ENCODE measurements at regions not wholly inside any gene's neighbourhood (a gene's known extent, or its start where the extent isn't known, plus 50 kb on each side); places are given as distances from the start of the nearest gene placed in this dataset.

DNA sequence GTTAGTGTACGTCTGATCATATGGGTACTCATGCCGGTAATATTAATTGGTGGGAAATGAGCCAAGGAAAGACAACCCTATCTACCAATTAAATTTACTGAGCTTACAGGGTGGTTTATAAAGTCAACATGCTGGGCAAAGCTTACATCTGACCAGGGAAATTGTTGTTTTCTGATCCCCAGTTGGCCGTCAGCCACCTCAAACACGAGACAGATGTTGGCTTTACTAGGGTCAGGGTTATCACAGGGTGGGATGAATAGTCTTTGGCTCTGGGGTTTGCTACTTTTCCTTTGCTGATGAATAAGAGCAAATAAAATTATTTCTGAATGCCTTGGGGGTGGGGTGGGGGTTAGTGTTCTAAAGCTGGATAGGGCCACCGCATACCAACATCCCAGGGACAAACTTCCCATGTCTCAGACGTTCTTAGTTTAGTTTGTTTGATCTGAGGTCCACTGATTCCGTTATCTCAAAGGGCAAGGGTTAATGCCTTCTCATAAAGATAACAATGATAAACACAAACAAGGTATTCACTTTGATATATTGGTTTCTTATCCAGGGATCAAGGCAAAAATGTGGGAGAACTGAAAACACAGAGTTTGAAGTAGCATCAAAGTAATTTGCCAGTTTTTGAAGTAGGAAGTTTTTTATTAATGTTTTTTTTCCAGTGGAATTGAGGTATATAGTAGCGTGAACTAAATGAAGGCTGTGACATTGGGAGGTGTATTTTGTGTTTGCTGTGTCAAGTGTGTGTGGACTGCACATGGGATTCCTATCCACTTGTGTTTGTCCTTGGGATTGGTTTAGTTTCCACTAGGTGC is 109.1 kb upstream of the RPS23 start:
- no peaks in the 10 kb centered on the region for H3K9me3 Mint-ChIP-seq
- H3K27ac Mint-ChIP-seq (ENCODE audit: low read depth), result no peak overlapping the region
- no peak for DNase-seq (ENCODE audit: low spot score in 2 of 2)

DNA sequence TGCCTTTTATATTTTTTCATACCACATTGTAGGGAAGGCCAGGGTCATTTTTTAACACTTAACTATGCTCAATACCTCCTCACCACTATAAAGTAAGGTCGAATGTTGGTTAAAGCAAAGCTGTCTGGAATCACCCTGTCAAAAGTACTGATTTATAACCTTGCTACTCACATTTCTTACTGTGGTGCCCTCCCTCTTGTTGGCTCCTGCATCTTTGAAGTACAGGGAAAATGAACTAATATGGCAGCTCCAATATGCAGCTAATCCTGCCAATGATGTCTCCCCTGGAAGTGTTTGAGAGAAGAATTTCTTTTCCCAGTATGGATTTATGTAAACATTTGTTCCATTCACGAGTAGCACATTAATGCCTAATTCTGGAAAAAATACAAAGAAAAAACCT is 108.4 kb upstream of the RPS23 start:
- DNase-seq (ENCODE audit: low spot score in 2 of 2), result no peak
- Mint-ChIP-seq H3K4me1 (no peaks in the 10 kb centered on the region), H3K36me3 (ENCODE audit: insufficient read depth) (no peaks in the 10 kb centered on the region), H3K27ac (ENCODE audit: low read depth) (no peak overlapping the region), H3K27me3 (peaks cover 41% of the 10 kb centered on the region), H3K4me3 (no peak overlapping the region), H3K9me3 (no peaks in the 10 kb centered on the region)
- no peak for ATAC-seq (replicated peaks; ENCODE audit: extremely low read depth, poor library complexity, severe bottlenecking)

More for the DNA sequence above, 109.1 kb upstream of the RPS23 start:
- H3K4me3 Mint-ChIP-seq, result no peak overlapping the region
- no peaks in the 10 kb centered on the region for H3K36me3 Mint-ChIP-seq (ENCODE audit: insufficient read depth)
- peaks cover 48% of the 10 kb centered on the region for H3K27me3 Mint-ChIP-seq
- ATAC-seq (replicated peaks; ENCODE audit: extremely low read depth, poor library complexity, severe bottlenecking), result no peak
- no peaks in the 10 kb centered on the region for H3K4me1 Mint-ChIP-seq

DNA sequence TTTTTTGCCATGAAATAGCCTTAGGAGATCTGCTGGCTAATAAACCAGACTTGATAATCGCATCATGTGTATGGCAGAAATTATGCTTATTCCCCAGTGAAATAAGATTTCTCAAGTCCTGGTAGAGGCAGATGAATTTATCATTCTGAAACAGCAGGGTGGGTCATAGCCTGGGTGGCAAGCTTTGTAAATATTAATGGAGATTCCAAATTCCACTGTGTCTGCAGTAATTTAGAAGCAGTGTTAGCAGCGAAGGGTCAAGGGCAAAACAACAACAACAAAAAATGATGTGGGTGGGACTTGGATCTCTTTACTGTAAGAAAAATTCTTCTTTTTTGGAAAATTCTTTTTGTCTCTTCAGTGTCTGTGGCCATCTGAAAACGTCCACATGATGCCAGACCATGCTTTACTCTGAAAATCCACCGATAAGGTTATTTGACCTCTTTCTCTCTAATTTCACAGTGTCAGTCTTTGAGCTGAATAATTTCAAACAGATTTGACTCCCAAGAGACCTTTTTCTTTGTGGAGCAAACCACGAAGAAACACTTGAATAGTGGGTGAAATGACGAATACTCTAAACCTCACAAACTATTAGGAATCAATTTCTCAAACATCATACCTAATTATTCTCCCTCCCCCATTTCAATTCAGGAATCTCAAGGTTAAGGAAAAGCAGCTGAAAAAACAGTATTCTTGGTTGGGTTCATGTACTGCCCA is 106.0 kb upstream of the RPS23 start:
- no peak for ATAC-seq (replicated peaks; ENCODE audit: extremely low read depth, poor library complexity, severe bottlenecking)
- peaks cover 25% of the 10 kb centered on the region for H3K27me3 Mint-ChIP-seq
- no peaks in the 10 kb centered on the region for H3K36me3 Mint-ChIP-seq (ENCODE audit: insufficient read depth)
- no peaks in the 10 kb centered on the region for H3K9me3 Mint-ChIP-seq
- no peak for DNase-seq (ENCODE audit: low spot score in 2 of 2)
- no peaks in the 10 kb centered on the region for H3K4me1 Mint-ChIP-seq
- H3K27ac Mint-ChIP-seq (ENCODE audit: low read depth), result no peak overlapping the region
- H3K4me3 Mint-ChIP-seq, result no peak overlapping the region

DNA sequence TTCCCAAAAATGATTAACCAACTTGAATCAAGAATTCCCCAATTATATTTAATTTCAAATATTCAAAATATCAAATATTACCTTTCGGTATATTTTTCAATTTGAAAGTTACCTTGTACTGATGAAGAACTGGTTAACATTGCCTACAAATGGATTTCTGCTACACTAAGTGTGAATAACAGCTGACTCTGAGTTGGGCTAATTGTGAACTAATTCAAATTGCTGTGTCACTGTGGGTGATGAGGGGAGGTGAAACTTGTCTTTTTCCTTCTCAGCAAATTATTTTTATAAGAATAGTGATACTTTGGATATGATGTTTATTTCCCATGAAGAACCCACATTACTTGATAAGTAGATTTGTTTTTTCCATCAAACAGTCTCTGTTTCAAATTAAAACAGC is 103.4 kb upstream of the RPS23 start:
- Mint-ChIP-seq H3K9me3 (no peaks in the 10 kb centered on the region), H3K4me3 (no peak overlapping the region), H3K4me1 (no peaks in the 10 kb centered on the region), H3K27ac (ENCODE audit: low read depth) (no peak overlapping the region), H3K27me3 (peaks cover 16% of the 10 kb centered on the region), H3K36me3 (ENCODE audit: insufficient read depth) (no peaks in the 10 kb centered on the region)
- ATAC-seq (replicated peaks; ENCODE audit: extremely low read depth, poor library complexity, severe bottlenecking) (no peak), DNase-seq (ENCODE audit: low spot score in 2 of 2) (no peak)

DNA sequence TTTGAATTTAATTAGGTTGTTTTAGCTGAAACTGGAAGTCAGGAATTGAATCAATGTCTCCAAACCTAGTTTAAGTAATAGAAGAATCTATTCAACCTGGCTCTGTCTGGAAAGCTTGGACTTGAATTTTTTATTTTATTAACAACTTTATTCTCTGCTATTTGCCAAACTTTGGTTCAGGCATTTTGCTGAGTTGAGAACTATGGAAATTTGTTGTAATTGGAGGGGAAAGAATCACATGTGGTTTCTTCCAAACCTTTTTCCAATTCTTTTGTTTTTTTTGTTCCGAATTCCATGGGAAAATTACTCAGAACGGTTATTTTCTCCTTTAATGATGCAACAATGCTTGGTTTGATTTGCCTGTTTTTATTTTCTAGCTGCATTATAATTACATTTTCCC is 98.2 kb upstream of the RPS23 start:
- no peak for DNase-seq (ENCODE audit: low spot score in 2 of 2)
- H3K36me3 Mint-ChIP-seq (ENCODE audit: insufficient read depth), result no peaks in the 10 kb centered on the region
- ATAC-seq (replicated peaks; ENCODE audit: extremely low read depth, poor library complexity, severe bottlenecking), result no peak
- H3K27ac Mint-ChIP-seq (ENCODE audit: low read depth), result no peak overlapping the region
- no peak overlapping the region for H3K4me3 Mint-ChIP-seq
- peaks cover 20% of the 10 kb centered on the region for H3K27me3 Mint-ChIP-seq
- no peaks in the 10 kb centered on the region for H3K4me1 Mint-ChIP-seq
- H3K9me3 Mint-ChIP-seq, result no peaks in the 10 kb centered on the region

DNA sequence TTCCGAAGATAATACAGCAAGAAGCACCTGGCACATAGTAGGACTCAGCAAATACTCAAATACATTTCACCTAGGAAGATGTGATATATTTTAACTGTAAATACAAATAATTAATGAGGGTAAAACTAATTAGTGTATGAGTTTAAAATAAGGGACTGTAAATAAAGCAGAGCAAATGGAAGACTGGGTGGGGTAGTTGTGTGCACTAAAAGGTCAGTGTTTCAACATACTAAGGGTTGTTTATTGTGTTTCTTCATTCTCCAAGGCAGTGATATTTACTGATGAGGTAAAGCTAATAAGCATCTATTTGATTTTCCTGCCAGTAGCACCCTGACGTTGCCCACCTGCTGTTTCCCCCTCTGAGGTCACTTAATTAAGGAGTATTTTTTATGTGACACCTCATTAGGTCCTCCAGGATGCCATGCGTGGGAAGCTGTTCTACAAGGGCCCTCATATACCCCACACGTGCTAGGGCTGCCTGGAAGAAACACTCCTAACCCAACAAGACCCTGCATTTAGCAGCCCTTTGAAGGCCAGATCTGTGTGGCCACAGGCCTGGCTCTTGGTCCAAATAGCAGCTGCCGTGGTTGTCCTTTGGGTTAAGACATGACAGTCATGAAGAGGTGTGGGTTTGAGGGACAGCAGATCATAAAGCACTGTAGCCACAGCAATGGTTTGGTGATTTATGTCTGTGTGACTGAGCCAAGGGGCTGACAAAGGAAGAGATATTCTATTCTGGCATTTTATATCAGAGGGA is 97.5 kb upstream of the RPS23 start:
- peaks cover 20% of the 10 kb centered on the region for H3K27me3 Mint-ChIP-seq
- H3K9me3 Mint-ChIP-seq, result no peaks in the 10 kb centered on the region
- H3K27ac Mint-ChIP-seq (ENCODE audit: low read depth), result no peak overlapping the region
- ATAC-seq (replicated peaks; ENCODE audit: extremely low read depth, poor library complexity, severe bottlenecking) (no peak), DNase-seq (ENCODE audit: low spot score in 2 of 2) (no peak)
- H3K36me3 Mint-ChIP-seq (ENCODE audit: insufficient read depth), result no peaks in the 10 kb centered on the region
- no peaks in the 10 kb centered on the region for H3K4me1 Mint-ChIP-seq
- no peak overlapping the region for H3K4me3 Mint-ChIP-seq

DNA sequence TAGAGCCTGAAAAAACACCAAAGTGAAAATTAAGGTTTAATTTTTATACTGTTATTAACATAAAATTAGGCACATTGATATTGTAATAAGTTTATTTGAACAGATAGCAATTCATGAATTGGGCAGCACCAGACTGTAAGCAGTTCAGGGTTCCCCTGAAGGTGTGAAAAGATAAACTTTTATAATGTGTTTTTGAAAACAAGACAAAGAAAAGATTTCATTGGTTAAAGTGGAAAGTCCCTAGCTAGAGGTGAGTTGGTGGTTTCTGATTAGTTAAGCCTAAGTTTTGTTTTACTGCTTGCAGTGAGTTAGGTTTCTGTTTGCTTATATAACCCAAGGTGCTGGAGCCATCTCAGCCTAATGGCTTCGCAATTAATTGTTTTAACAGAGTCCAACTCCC is 96.5 kb upstream of the RPS23 start:
- no peaks in the 10 kb centered on the region for H3K36me3 Mint-ChIP-seq (ENCODE audit: insufficient read depth)
- no peak for ATAC-seq (replicated peaks; ENCODE audit: extremely low read depth, poor library complexity, severe bottlenecking)
- no peak for DNase-seq (ENCODE audit: low spot score in 2 of 2)
- no peaks in the 10 kb centered on the region for H3K4me1 Mint-ChIP-seq
- H3K27ac Mint-ChIP-seq (ENCODE audit: low read depth), result no peak overlapping the region
- H3K4me3 Mint-ChIP-seq, result no peak overlapping the region
- no peaks in the 10 kb centered on the region for H3K9me3 Mint-ChIP-seq
- peaks cover 20% of the 10 kb centered on the region for H3K27me3 Mint-ChIP-seq

DNA sequence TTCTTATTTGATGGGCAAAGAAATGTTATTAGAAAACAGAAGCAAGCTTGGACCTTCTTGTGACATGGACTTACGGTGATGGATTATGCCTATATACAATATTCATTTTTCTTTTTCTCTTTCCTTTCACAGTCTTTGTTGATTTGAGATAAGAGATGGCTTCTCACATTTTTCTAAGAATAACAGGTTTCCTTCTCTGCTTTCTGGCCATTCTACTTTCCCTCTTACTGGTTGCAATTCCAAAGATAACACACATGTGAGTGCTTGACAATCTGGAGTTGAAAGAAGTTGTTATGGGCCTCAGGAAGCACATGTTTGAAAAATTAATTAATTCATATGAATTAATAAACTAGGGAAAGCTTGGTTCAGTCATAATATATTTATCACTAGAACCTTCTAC is 89.8 kb upstream of the RPS23 start:
- ATAC-seq (replicated peaks; ENCODE audit: extremely low read depth, poor library complexity, severe bottlenecking) (no peak), DNase-seq (ENCODE audit: low spot score in 2 of 2) (no peak)
- no peak overlapping the region for H3K4me3 Mint-ChIP-seq
- H3K27ac Mint-ChIP-seq (ENCODE audit: low read depth), result no peak overlapping the region
- no peaks in the 10 kb centered on the region for H3K36me3 Mint-ChIP-seq (ENCODE audit: insufficient read depth)
- peaks cover 17% of the 10 kb centered on the region for H3K27me3 Mint-ChIP-seq
- H3K9me3 Mint-ChIP-seq, result no peaks in the 10 kb centered on the region
- H3K4me1 Mint-ChIP-seq, result no peaks in the 10 kb centered on the region

DNA sequence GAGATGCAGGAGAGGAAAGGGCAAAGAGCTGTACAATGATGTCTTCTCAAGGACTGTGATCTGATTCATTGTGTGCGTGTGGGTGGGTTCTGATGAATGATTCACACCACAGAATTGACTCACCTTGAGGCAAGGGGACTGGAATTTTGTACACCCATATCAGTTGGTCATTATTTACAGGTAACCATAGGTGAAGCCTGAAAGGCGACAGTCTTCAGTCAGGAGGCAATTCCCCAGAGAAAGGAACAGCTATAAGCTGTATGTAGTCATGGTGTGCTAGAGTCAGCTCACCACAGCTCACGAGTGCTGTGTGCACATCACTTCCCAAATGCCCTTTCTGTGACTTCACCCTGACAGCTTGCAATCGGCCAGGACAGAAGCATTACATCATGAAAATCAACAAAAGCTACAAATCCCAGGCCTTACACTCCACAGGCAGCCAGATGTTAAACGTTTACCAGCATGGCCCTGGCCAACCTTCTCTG is 87.6 kb upstream of the RPS23 start:
- no peak overlapping the region for H3K4me3 Mint-ChIP-seq
- peaks cover 19% of the 10 kb centered on the region for H3K27me3 Mint-ChIP-seq
- DNase-seq (ENCODE audit: low spot score in 2 of 2) (no peak), ATAC-seq (replicated peaks; ENCODE audit: extremely low read depth, poor library complexity, severe bottlenecking) (no peak)
- no peaks in the 10 kb centered on the region for H3K4me1 Mint-ChIP-seq
- H3K9me3 Mint-ChIP-seq, result no peaks in the 10 kb centered on the region
- H3K36me3 Mint-ChIP-seq (ENCODE audit: insufficient read depth), result no peaks in the 10 kb centered on the region
- H3K27ac Mint-ChIP-seq (ENCODE audit: low read depth), result no peak overlapping the region

DNA sequence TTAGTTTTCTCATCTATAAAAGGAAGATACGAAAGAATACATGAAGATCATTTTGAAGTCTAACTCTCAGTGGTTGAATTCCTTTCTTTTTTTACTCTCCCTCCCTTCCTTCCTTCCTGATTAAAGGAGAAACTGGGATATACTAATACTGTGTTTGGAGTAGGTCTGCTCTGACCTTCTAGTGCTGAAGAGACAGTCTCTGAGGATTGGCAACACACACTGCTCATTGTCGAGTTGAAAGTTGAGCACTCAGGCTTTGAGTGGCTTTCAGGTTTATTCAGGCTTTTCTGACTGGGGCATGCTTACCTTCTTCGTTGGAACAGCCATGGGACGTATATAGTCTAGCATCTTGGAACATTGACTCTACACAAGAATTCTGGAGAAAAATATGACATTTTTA is 86.9 kb upstream of the RPS23 start:
- peaks cover 19% of the 10 kb centered on the region for H3K27me3 Mint-ChIP-seq
- ATAC-seq (replicated peaks; ENCODE audit: extremely low read depth, poor library complexity, severe bottlenecking), result no peak
- H3K9me3 Mint-ChIP-seq, result no peaks in the 10 kb centered on the region

DNA sequence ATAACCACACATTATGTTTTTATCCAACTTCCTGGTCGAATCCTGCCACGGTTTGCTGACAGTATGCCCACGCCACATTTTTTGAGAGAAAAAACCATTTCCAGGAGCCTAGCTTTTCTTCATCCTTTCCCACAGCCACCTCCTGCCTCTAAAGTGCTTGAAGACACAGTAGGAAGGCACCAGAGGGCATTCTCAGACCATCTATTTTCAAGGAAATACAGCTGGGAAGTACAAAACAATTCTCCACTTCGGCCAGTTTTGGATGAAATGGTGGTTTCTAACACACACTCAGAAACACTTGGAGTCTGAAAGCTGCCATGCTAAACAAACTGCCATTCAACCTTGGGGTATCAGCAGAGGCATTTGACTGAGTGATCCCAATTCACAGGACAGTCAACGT is 86.3 kb upstream of the RPS23 start:
- Mint-ChIP-seq H3K4me1 (no peaks in the 10 kb centered on the region), H3K36me3 (ENCODE audit: insufficient read depth) (no peaks in the 10 kb centered on the region), H3K9me3 (no peaks in the 10 kb centered on the region), H3K4me3 (no peak overlapping the region), H3K27ac (ENCODE audit: low read depth) (no peak overlapping the region), H3K27me3 (peaks cover 19% of the 10 kb centered on the region)
- no peak for ATAC-seq (replicated peaks; ENCODE audit: extremely low read depth, poor library complexity, severe bottlenecking)
- no peak for DNase-seq (ENCODE audit: low spot score in 2 of 2)

More for the DNA sequence above, 86.9 kb upstream of the RPS23 start:
- H3K4me3 Mint-ChIP-seq, result no peak overlapping the region
- H3K36me3 Mint-ChIP-seq (ENCODE audit: insufficient read depth), result no peaks in the 10 kb centered on the region
- no peaks in the 10 kb centered on the region for H3K4me1 Mint-ChIP-seq
- DNase-seq (ENCODE audit: low spot score in 2 of 2), result no peak
- no peak overlapping the region for H3K27ac Mint-ChIP-seq (ENCODE audit: low read depth)

DNA sequence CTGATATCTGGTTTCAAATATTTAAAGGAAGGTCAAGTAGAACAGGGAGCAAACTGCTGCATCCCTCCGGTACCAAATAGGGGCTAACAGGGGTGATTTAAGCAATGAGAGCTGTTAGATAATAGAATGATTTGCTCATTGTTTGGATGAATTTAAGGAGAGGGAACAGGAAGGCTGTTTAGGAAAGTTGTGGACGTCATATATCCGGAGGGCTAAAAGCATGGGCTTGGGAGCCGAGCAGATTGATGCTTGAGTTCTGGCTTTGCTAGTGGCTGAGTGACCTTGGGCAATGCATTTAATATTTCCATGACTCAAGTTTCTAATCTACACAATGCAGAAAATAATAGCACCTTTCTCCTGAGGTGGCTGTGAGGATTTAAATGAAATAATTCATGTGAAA is 85.4 kb upstream of the RPS23 start:
- no peaks in the 10 kb centered on the region for H3K4me1 Mint-ChIP-seq
- H3K4me3 Mint-ChIP-seq, result no peak overlapping the region
- H3K27me3 Mint-ChIP-seq, result peaks cover 19% of the 10 kb centered on the region
- DNase-seq (ENCODE audit: low spot score in 2 of 2) (no peak), ATAC-seq (replicated peaks; ENCODE audit: extremely low read depth, poor library complexity, severe bottlenecking) (no peak)
- no peaks in the 10 kb centered on the region for H3K9me3 Mint-ChIP-seq
- no peak overlapping the region for H3K27ac Mint-ChIP-seq (ENCODE audit: low read depth)
- no peaks in the 10 kb centered on the region for H3K36me3 Mint-ChIP-seq (ENCODE audit: insufficient read depth)

Measured in central memory CD8-positive, alpha-beta T cell (primary cell).